HFFc6 (cell line): ENCODE measurements at regions not wholly inside any gene's neighbourhood (a gene's known extent, or its start where the extent isn't known, plus 50 kb on each side); places are given as distances from the start of the nearest gene placed in this dataset.

Experiments
- DNase-seq: peaks from one replicate; pipeline ENCODE4 v3.0.0-alpha.2; 2018
- H3K27ac Mint-ChIP-seq: 2 replicates; pipeline ENCODE4 v1.8.0; 2020; ENCODE audit warnings: mild to moderate bottlenecking, mixed read lengths
- H3K27me3 Mint-ChIP-seq: 2 replicates; pipeline ENCODE4 v1.8.0; 2021; ENCODE audit warnings: mild to moderate bottlenecking, moderate library complexity, mixed read lengths; ENCODE audit not compliant: insufficient read depth
- H3K36me3 Mint-ChIP-seq: 2 replicates; pipeline ENCODE4 v1.8.0; 2021; ENCODE audit warnings: low read depth, mixed read lengths
- H3K4me1 Mint-ChIP-seq: 2 replicates; pipeline ENCODE4 v1.8.0; 2020; ENCODE audit warnings: low read depth, mixed read lengths
- H3K4me3 Mint-ChIP-seq: 2 replicates; pipeline ENCODE4 v1.8.0; 2020; ENCODE audit warnings: mild to moderate bottlenecking, moderate library complexity, mixed read lengths
- H3K9me3 Mint-ChIP-seq: 2 replicates; pipeline ENCODE4 v1.8.0; 2020; ENCODE audit warnings: mild to moderate bottlenecking, mixed read lengths
- TF ChIP-seq, protein P1 (sequence below): fragments of 200-600 bp; sonication (generic); IDR thresholded peaks from 2 replicates; pipeline ENCODE4 v1.5.0; 2021; ENCODE audit warnings: antibody characterized with exemption, mild to moderate bottlenecking

DNA sequence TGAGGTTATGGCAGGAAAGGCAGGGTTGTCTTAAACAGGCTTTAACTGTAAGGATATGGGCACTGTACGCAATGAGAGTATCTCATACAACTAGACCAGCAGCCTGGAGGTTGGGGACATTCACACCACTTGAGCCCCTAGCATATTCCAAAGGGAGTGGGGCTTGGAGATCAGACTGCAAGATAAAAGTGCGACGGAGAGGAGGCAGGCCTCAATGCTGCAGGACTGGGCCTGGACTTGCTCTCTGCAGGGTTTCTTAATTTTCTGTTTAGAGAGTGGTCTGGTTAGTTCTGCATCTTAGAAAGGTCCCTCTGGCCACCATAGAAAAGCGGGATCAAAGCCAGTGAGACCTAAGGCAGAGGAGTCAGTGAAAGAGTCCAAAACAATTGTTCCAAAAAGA lies 357.7 kb upstream of the NR2F2 start:
- Mint-ChIP-seq H3K36me3 (no peaks in the 10 kb centered on the region), H3K27ac (no peak overlapping the region), H3K27me3 (peaks cover 2% of the 10 kb centered on the region), H3K4me3 (no peak overlapping the region), H3K4me1 (peaks cover 16% of the 10 kb centered on the region), H3K9me3 (no peaks in the 10 kb centered on the region)
- TF ChIP-seq, protein P1, sequence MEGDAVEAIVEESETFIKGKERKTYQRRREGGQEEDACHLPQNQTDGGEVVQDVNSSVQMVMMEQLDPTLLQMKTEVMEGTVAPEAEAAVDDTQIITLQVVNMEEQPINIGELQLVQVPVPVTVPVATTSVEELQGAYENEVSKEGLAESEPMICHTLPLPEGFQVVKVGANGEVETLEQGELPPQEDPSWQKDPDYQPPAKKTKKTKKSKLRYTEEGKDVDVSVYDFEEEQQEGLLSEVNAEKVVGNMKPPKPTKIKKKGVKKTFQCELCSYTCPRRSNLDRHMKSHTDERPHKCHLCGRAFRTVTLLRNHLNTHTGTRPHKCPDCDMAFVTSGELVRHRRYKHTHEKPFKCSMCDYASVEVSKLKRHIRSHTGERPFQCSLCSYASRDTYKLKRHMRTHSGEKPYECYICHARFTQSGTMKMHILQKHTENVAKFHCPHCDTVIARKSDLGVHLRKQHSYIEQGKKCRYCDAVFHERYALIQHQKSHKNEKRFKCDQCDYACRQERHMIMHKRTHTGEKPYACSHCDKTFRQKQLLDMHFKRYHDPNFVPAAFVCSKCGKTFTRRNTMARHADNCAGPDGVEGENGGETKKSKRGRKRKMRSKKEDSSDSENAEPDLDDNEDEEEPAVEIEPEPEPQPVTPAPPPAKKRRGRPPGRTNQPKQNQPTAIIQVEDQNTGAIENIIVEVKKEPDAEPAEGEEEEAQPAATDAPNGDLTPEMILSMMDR, result no peak
- DNase-seq, result no peak

DNA sequence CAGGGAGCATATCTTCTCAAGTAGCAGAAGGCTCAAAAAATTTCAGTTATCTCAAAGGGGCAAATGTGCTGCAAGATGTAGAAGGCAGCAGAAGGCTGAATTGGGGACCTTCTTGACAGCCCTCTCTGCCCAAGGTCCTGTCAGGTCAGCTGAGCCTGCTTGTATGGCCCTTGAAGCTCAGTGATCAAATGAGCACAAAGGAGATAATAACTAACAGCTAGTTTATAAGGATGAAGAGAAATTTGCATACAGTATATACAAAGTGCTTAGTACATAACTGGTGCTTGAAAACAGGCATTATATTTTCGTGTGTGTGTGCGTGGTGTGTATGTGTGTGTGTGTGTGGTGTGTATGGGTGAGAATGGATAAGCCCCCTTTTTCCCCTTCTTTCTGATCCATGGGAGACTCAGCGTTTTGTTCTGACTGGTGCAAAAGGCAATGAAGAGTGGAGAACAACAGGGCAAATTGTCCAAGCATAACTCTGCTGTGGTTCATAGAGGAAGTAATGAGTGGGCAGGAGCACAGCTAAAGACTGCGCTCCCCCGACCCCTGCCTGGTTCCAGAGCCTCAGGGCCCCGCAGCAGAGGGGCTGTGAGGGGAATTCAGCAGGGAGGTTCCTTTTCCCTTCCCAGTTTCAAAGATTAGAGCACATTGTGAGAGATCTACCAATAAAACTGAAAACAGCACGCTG lies 356.8 kb upstream of the NR2F2 start:
- TF ChIP-seq, protein P1, result no peak
- Mint-ChIP-seq H3K27me3 (peaks cover 2% of the 10 kb centered on the region), H3K9me3 (no peaks in the 10 kb centered on the region), H3K4me1 (peaks cover 16% of the 10 kb centered on the region), H3K27ac (no peak overlapping the region), H3K4me3 (no peak overlapping the region), H3K36me3 (no peaks in the 10 kb centered on the region)
- no peak for DNase-seq

DNA sequence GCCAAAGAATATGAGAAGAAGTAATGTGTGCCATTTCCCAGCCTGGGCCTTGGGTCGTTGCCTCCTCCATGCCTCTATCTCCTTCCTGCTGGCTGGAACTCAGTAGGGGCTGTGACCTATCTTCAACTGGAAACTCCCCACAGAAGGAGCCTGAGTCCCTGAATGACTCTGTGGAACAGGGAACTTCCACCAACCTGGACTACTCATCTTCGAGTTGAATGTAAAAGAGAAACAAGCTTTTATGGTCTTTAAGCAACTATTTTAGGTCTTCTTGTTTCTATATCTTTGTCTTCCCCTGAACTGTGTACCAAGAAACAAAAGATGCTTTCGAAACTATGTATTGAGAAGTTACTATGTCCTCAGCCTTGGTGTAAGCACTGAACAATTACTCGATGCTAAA lies 355.3 kb upstream of the NR2F2 start:
- TF ChIP-seq, protein P1, result no peak
- H3K27me3 Mint-ChIP-seq, result peaks cover 5% of the 10 kb centered on the region

DNA sequence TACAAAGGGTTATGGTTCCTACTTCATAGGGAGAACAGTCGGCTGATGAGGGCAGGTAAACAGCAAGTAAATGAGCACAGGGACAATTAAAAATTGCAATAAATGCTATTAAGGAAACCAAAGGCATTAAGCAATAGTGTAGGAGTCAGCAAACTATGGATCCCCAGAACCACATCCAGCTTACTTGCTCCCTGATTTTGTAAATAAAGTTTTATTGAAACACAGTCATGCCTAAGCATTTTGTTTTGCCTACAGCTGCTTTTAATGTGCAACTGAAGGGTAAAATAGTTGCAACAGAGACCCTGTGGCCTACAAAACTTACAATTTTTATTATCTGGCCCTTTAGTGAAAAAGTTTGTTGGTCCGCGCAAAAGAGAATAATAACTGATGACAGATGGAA lies 351.2 kb upstream of the NR2F2 start:
- Mint-ChIP-seq H3K27me3 (peaks cover 10% of the 10 kb centered on the region), H3K36me3 (no peaks in the 10 kb centered on the region; the same call in 1 of the 2 replicates), H3K4me3 (no peak overlapping the region), H3K27ac (no peak overlapping the region), H3K4me1 (no peaks in the 10 kb centered on the region), H3K9me3 (no peaks in the 10 kb centered on the region)
- TF ChIP-seq, protein P1, result no peak
- DNase-seq, result no peak

More for the DNA sequence above, 355.3 kb upstream of the NR2F2 start:
- Mint-ChIP-seq H3K4me3 (no peak overlapping the region), H3K9me3 (no peaks in the 10 kb centered on the region), H3K36me3 (no peaks in the 10 kb centered on the region), H3K27ac (no peak overlapping the region), H3K4me1 (peaks cover 16% of the 10 kb centered on the region)
- no peak for DNase-seq

DNA sequence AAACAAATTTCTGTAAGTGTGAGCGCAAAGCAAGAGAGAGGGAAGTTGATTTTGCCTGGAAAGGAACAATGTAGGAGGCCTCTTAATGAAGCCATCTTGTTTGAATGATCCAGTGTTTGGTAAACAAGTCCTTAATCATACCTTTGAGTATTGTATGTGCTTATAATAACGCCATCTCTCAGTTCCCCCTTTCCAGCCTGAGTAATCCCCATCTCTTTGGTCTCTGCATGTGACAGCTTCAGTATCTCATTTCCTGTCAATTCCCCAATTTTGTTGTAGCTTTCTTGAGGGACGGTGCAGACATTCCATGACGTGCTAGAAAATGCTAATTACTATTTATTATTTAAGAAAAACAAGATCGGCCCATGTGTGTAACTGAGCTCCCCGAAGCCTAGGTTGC lies 349.3 kb upstream of the NR2F2 start:
- Mint-ChIP-seq H3K4me3 (no peak overlapping the region), H3K36me3 (no peaks in the 10 kb centered on the region; the same call in 1 of the 2 replicates), H3K27me3 (peaks cover 10% of the 10 kb centered on the region), H3K27ac (no peak overlapping the region), H3K9me3 (no peaks in the 10 kb centered on the region), H3K4me1 (no peaks in the 10 kb centered on the region)
- DNase-seq, result no peak
- TF ChIP-seq, protein P1, result no peak
